ENCODE measurements at regions not wholly inside any gene's neighbourhood (a gene's known extent, or its start where the extent isn't known, plus 50 kb on each side); places are given as distances from the start of the nearest gene placed in this dataset.

DNA sequence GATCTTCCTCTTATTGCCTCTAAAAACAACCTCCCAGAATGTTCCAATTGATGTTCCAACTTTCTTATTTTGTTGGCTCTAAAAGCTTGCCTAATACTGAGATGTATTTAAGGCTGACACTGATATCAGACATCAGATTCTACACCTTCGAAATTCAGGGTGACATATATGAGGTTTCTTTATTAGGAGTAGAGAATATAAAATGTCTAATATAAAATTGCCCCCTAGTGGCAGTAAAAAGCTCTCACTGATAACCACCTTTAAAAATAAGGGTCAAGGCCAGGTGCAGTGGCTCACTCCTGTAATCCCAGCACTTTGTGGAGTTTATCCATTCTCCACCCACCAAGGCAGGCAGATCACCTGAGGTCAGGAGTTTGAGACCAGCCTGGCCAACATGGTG, 789.7 kb upstream of the SLC39A10 start (continued):
- TF ChIP-seq, protein P1, sequence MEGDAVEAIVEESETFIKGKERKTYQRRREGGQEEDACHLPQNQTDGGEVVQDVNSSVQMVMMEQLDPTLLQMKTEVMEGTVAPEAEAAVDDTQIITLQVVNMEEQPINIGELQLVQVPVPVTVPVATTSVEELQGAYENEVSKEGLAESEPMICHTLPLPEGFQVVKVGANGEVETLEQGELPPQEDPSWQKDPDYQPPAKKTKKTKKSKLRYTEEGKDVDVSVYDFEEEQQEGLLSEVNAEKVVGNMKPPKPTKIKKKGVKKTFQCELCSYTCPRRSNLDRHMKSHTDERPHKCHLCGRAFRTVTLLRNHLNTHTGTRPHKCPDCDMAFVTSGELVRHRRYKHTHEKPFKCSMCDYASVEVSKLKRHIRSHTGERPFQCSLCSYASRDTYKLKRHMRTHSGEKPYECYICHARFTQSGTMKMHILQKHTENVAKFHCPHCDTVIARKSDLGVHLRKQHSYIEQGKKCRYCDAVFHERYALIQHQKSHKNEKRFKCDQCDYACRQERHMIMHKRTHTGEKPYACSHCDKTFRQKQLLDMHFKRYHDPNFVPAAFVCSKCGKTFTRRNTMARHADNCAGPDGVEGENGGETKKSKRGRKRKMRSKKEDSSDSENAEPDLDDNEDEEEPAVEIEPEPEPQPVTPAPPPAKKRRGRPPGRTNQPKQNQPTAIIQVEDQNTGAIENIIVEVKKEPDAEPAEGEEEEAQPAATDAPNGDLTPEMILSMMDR (IDR thresholded peaks at IDR 0.05; ENCODE audit: control extremely low read depth in 1 of 3, insufficient read depth in 1 of 3, low read depth in 1 of 3, low read length in 3 of 3) = peak in 2 of 3 experiments; percentile 11 to 22; a peak in 2 of 4 replicates
- no peak for TF ChIP-seq SIRT6 (IDR thresholded peaks at IDR 0.05; ENCODE audit: low read length)
- TF ChIP-seq NANOG (IDR thresholded peaks at IDR 0.05; ENCODE audit: insufficient read depth, low read depth, low read length, poor library complexity, severe bottlenecking) = no peak
